AG04450 (cell line): ENCODE measurements at regions not wholly inside any gene's neighbourhood (a gene's known extent, or its start where the extent isn't known, plus 50 kb on each side); places are given as distances from the start of the nearest gene placed in this dataset.

Source experiments
- CTCF ChIA-PET: fragments of 300-600, 350-600 bp; formaldehyde crosslinking; extraction: SDS; loops from one replicate; lab custom pipeline; 2022; ENCODE audit warnings: antibody characterized with exemption, inconsistent platforms; lab: Charles Lee
- POLR2A ChIA-PET: fragments of 350-600 bp; formaldehyde crosslinking; extraction: SDS; loops from one replicate; lab custom pipeline; 2021; ENCODE audit warnings: antibody characterized with exemption, inconsistent platforms; lab: Yijun Ruan, JAX
- DNase-seq: peaks from one replicate; pipeline ENCODE4 v3.0.0-alpha.2; 2011; ENCODE audit warnings: low read depth, low spot score
- H3K27ac ChIP-seq: one replicate; pipeline ENCODE4 v1.5.1; 2012; ENCODE audit warnings: low read depth, low read length, control low read depth
- H3K27me3 ChIP-seq: one replicate; pipeline ENCODE4 v1.6.0; 2012; ENCODE audit warnings: low read length; ENCODE audit not compliant: control insufficient read depth, insufficient read depth
- H3K4me3 ChIP-seq: 2 replicates; pipeline ENCODE4 v1.5.1; 2011; ENCODE audit warnings: mild to moderate bottlenecking, low read depth, low read length, control low read depth
- H3K9me3 ChIP-seq: 2 replicates; pipeline ENCODE4 v1.5.1; 2012; ENCODE audit warnings: low read length; ENCODE audit not compliant: control insufficient read depth, insufficient read depth
- CTCF ChIP-seq: IDR thresholded peaks from 2 replicates; pipeline ENCODE4 v1.5.1; 2011; ENCODE audit warnings: low read depth, low read length, control low read depth, inconsistent platforms

GRCh38 chr7:351681-352480, 61.9 kb downstream of the FOXL3 start:
- POLR2A ChIA-PET = no interaction called here
- Histone ChIP-seq H3K27me3 (no peaks in the 10 kb centered on the region), H3K4me3 (no peak overlapping the region), H3K27ac (no peak overlapping the region), H3K9me3 (peaks cover 80% of the 10 kb centered on the region)
- no peak for DNase-seq
- no peak for TF ChIP-seq CTCF
- CTCF ChIA-PET = no interaction called here

- Histone ChIP-seq H3K27ac (no peak overlapping the region), H3K9me3 (peaks cover 73% of the 10 kb centered on the region), H3K4me3 (no peak overlapping the region), H3K27me3 (peaks cover 2% of the 10 kb centered on the region)
- ChIA-PET CTCF (no interaction called here), POLR2A (no interaction called here)
- DNase-seq = no peak
- TF ChIP-seq CTCF = no peak
Measured at GRCh38 chr7:353746-354325, 63.9 kb downstream of the FOXL3 start.

GRCh38 chr7:354597-355470, 64.9 kb downstream of the FOXL3 start:
- Histone ChIP-seq H3K4me3 (no peak overlapping the region), H3K27me3 (peaks cover 7% of the 10 kb centered on the region), H3K9me3 (peaks cover 73% of the 10 kb centered on the region), H3K27ac (no peak overlapping the region)
- TF ChIP-seq CTCF = no peak
- ChIA-PET POLR2A (no interaction called here), CTCF (no interaction called here)
- DNase-seq = no peak

GRCh38 chr7:355568-355967, 65.6 kb downstream of the FOXL3 start:
- CTCF ChIA-PET = no interaction called here
- TF ChIP-seq CTCF = no peak
- Histone ChIP-seq H3K27ac (no peak overlapping the region), H3K9me3 (peaks cover 75% of the 10 kb centered on the region), H3K27me3 (peaks cover 15% of the 10 kb centered on the region), H3K4me3 (no peak overlapping the region)
- DNase-seq = no peak
- POLR2A ChIA-PET = no interaction called here
